Progenitor cell of endocrine pancreas (in vitro differentiated cells): ENCODE measurements at regions not wholly inside any gene's neighbourhood (a gene's known extent, or its start where the extent isn't known, plus 50 kb on each side); places are given as distances from the start of the nearest gene placed in this dataset.

Experiments used
- DNase-seq: peaks from one replicate; pipeline ENCODE4 v3.0.0; 2021; ENCODE audit warnings: low spot score; ENCODE audit not compliant: unreplicated experiment
- H3K27ac Mint-ChIP-seq: 2 replicates; pipeline ENCODE4 v1.8.0; 2021; ENCODE audit warnings: mild to moderate bottlenecking, moderate library complexity, mixed read lengths
- H3K27me3 Mint-ChIP-seq: 2 replicates; pipeline ENCODE4 v1.8.0; 2021; ENCODE audit warnings: mixed read lengths
- H3K36me3 Mint-ChIP-seq: 2 replicates; pipeline ENCODE4 v1.8.0; 2022; ENCODE audit warnings: mixed read lengths; ENCODE audit not compliant: insufficient read depth
- H3K4me1 Mint-ChIP-seq: 2 replicates; pipeline ENCODE4 v1.8.0; 2021; ENCODE audit warnings: low read depth, mixed read lengths
- H3K4me3 Mint-ChIP-seq: 2 replicates; pipeline ENCODE4 v1.8.0; 2021; ENCODE audit warnings: low read depth, mild to moderate bottlenecking, moderate library complexity, mixed read lengths
- H3K9me3 Mint-ChIP-seq: 2 replicates; pipeline ENCODE4 v1.8.0; 2021; ENCODE audit warnings: low read depth, mixed read lengths
- CTCF ChIP-seq: fragments of 200-600 bp; sonication (generic); IDR thresholded peaks from one replicate; pipeline ENCODE4 v1.5.0; 2021; ENCODE audit warnings: antibody characterized with exemption, mild to moderate bottlenecking; ENCODE audit not compliant: unreplicated experiment

- Mint-ChIP-seq H3K27me3 (peaks cover 11% of the 10 kb centered on the region), H3K4me1 (peaks cover 5% of the 10 kb centered on the region), H3K4me3 (no peak overlapping the region), H3K9me3 (no peaks in the 10 kb centered on the region), H3K27ac (no peak overlapping the region), H3K36me3 (no peaks in the 10 kb centered on the region)
- no peak for DNase-seq
- no peak for TF ChIP-seq CTCF
These were observed 401.7 kb upstream of the NR2F2 start for GRCh38 chr15:95928822-95929221.

- Mint-ChIP-seq H3K9me3 (no peaks in the 10 kb centered on the region), H3K4me3 (no peak overlapping the region), H3K4me1 (no peaks in the 10 kb centered on the region), H3K27me3 (peaks cover 11% of the 10 kb centered on the region), H3K27ac (no peak overlapping the region), H3K36me3 (no peaks in the 10 kb centered on the region)
- TF ChIP-seq CTCF = no peak
- no peak for DNase-seq
These were observed 401.2 kb upstream of the NR2F2 start for GRCh38 chr15:95929232-95929846.

- Mint-ChIP-seq H3K27ac (no peak overlapping the region), H3K4me3 (no peak overlapping the region), H3K27me3 (peaks cover 11% of the 10 kb centered on the region), H3K36me3 (no peaks in the 10 kb centered on the region), H3K9me3 (no peaks in the 10 kb centered on the region), H3K4me1 (no peaks in the 10 kb centered on the region)
- TF ChIP-seq CTCF = no peak
- DNase-seq = no peak
These were observed 399.7 kb upstream of the NR2F2 start for GRCh38 chr15:95930659-95931375.

- Mint-ChIP-seq H3K4me1 (no peaks in the 10 kb centered on the region), H3K27me3 (peaks cover 11% of the 10 kb centered on the region), H3K9me3 (no peaks in the 10 kb centered on the region), H3K27ac (no peak overlapping the region), H3K36me3 (no peaks in the 10 kb centered on the region), H3K4me3 (no peak overlapping the region)
- no peak for DNase-seq
- TF ChIP-seq CTCF = no peak
These were observed 398.9 kb upstream of the NR2F2 start for GRCh38 chr15:95931619-95932018.

- Mint-ChIP-seq H3K27me3 (peaks cover 13% of the 10 kb centered on the region), H3K9me3 (no peaks in the 10 kb centered on the region), H3K27ac (no peak overlapping the region), H3K4me3 (no peak overlapping the region), H3K4me1 (no peaks in the 10 kb centered on the region), H3K36me3 (no peaks in the 10 kb centered on the region)
- no peak for TF ChIP-seq CTCF
- no peak for DNase-seq
These were observed 398.4 kb upstream of the NR2F2 start for GRCh38 chr15:95932141-95932540.
